NCI-H2227 treated with DMSO at 0.1 percent for 48 hours (cell line): ENCODE measurements at regions not wholly inside any gene's neighbourhood (a gene's known extent, or its start where the extent isn't known, plus 50 kb on each side); places are given as distances from the start of the nearest gene placed in this dataset.

ENCODE experiments used
- DNase-seq: peaks from one replicate; lab custom pipeline; 2025; lab: John Stamatoyannopoulos, UW

- DNase-seq: no peak
Measured at GRCh38 chr7:85781606-85782005, 594.8 kb upstream of the SEMA3D start.

- no peak for DNase-seq
Measured at GRCh38 chr7:85776691-85777345, 590.0 kb upstream of the SEMA3D start.

- no peak for DNase-seq
Measured at GRCh38 chr7:85775431-85775830, 588.6 kb upstream of the SEMA3D start.

GRCh38 chr7:85774986-85775385 lies 588.1 kb upstream of the SEMA3D start:
- DNase-seq: no peak

GRCh38 chr7:85773116-85773728 lies 586.4 kb upstream of the SEMA3D start:
- no peak for DNase-seq

- DNase-seq: no peak
Measured at GRCh38 chr7:85771516-85771915, 584.7 kb upstream of the SEMA3D start.

- no peak for DNase-seq
Measured at GRCh38 chr7:85770332-85770731, 583.5 kb upstream of the SEMA3D start.

GRCh38 chr7:85765698-85766298 lies 578.9 kb upstream of the SEMA3D start:
- DNase-seq: no peak

- DNase-seq: no peak
Measured at GRCh38 chr7:85764034-85764433, 577.2 kb upstream of the SEMA3D start.

- no peak for DNase-seq
Measured at GRCh38 chr7:85757348-85757747, 570.5 kb upstream of the SEMA3D start.

GRCh38 chr7:85750454-85750949 lies 563.6 kb upstream of the SEMA3D start:
- no peak for DNase-seq

GRCh38 chr7:85749696-85750453 lies 563.0 kb upstream of the SEMA3D start:
- no peak for DNase-seq

- DNase-seq: no peak
Measured at GRCh38 chr7:85748861-85749260, 562.0 kb upstream of the SEMA3D start.

- no peak for DNase-seq
Measured at GRCh38 chr7:85737426-85737825, 550.6 kb upstream of the SEMA3D start.

GRCh38 chr7:85736085-85736484 lies 549.2 kb upstream of the SEMA3D start:
- no peak for DNase-seq

GRCh38 chr7:85734823-85735222 lies 548.0 kb upstream of the SEMA3D start:
- no peak for DNase-seq

- DNase-seq: no peak
Measured at GRCh38 chr7:85733169-85733915, 546.5 kb upstream of the SEMA3D start.

- no peak for DNase-seq
Measured at GRCh38 chr7:85730012-85730411, 543.2 kb upstream of the SEMA3D start.

- DNase-seq: no peak
Measured at GRCh38 chr7:85725026-85725425, 538.2 kb upstream of the SEMA3D start.

- no peak for DNase-seq
Measured at GRCh38 chr7:85719981-85720953, 533.4 kb upstream of the SEMA3D start.

- no peak for DNase-seq
Measured at GRCh38 chr7:85716353-85716752, 529.5 kb upstream of the SEMA3D start.
